NB4 (cell line): ENCODE measurements at regions not wholly inside any gene's neighbourhood (a gene's known extent, or its start where the extent isn't known, plus 50 kb on each side); places are given as distances from the start of the nearest gene placed in this dataset.

Experiments used
- MAX ChIP-seq: IDR thresholded peaks from 2 replicates; pipeline ENCODE4 v1.6.1; 2011; ENCODE audit warnings: low read depth, low read length
- POLR2A ChIP-seq: IDR thresholded peaks from 2 replicates; pipeline ENCODE4 v1.6.1; 2011; ENCODE audit warnings: mild to moderate bottlenecking; ENCODE audit not compliant: insufficient read length; ENCODE audit errors: extremely low read depth
- TF ChIP-seq, protein P1 (sequence below): IDR thresholded peaks from one replicate; pipeline ENCODE4 v1.5.1; 2012; ENCODE audit warnings: low read depth, low read length

GRCh38 chr9:79346350-79347020 lies 225.3 kb upstream of the TLE4 start:
- TF ChIP-seq, protein P1, sequence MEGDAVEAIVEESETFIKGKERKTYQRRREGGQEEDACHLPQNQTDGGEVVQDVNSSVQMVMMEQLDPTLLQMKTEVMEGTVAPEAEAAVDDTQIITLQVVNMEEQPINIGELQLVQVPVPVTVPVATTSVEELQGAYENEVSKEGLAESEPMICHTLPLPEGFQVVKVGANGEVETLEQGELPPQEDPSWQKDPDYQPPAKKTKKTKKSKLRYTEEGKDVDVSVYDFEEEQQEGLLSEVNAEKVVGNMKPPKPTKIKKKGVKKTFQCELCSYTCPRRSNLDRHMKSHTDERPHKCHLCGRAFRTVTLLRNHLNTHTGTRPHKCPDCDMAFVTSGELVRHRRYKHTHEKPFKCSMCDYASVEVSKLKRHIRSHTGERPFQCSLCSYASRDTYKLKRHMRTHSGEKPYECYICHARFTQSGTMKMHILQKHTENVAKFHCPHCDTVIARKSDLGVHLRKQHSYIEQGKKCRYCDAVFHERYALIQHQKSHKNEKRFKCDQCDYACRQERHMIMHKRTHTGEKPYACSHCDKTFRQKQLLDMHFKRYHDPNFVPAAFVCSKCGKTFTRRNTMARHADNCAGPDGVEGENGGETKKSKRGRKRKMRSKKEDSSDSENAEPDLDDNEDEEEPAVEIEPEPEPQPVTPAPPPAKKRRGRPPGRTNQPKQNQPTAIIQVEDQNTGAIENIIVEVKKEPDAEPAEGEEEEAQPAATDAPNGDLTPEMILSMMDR: no peak
- TF ChIP-seq POLR2A (no peak), MAX (no peak)
